ENCODE measurements at regions not wholly inside any gene's neighbourhood (a gene's known extent, or its start where the extent isn't known, plus 50 kb on each side); places are given as distances from the start of the nearest gene placed in this dataset.

DNA sequence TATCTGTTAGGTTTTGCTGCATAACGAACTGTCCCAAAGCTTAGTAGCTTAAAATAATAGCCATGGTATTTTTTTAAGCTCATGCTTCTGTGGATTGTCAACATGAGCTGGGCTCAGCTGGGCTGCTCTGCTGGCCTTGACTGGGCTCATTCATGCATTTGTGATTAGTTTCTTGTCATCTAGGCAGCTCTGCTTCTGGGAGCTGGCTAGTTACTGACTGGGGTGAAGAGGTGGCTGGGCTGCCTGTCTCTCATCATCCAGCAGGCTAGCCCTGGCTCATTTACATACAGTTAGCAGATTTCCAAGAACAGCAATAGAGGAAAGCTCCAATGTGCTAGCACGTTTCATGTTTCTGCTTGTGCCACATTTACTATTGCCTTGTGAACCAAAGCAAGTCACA lies 165.1 kb upstream of the PCSK2 start:
- no peak for TF ChIP-seq CTCF (IDR thresholded peaks at IDR 0.05; ENCODE audit: borderline replicate concordance, extremely low read depth, low read length, poor library complexity, severe bottlenecking)
- TF ChIP-seq EZH2 (IDR thresholded peaks at IDR 0.05; ENCODE audit: borderline replicate concordance, low read depth, low read length, severe bottlenecking) = no peak

All from DND-41 (cell line).